Prostate gland (tissue), 2 donors: ENCODE measurements at regions not wholly inside any gene's neighbourhood (a gene's known extent, or its start where the extent isn't known, plus 50 kb on each side); places are given as distances from the start of the nearest gene placed in this dataset.

Experiments used
- DNase-seq: peaks from one replicate; pipeline ENCODE4 v3.0.0-alpha.2; 2019; ENCODE audit warnings: low spot score
- H3K27ac ChIP-seq, 2 donors: fragments of 200-600 bp; sonication (generic); 2 replicates each; pipeline ENCODE4 v1.5.1; 2017 to 2019
- H3K27me3 ChIP-seq: fragments of 200-600 bp; sonication (generic); replicated peaks from 2 replicates; pipeline ENCODE4 v1.5.1; 2019; ENCODE audit not compliant: insufficient read depth
- H3K36me3 ChIP-seq, 2 donors: fragments of 200-600 bp; sonication (generic); 1 replicate in 1 of 2; 2 replicates in 1 of 2; pipeline versions ENCODE4 v1.5.1 to v1.8.1; 2017 to 2019
- H3K4me1 ChIP-seq: fragments of 200-600 bp; sonication (generic); replicated peaks from 2 replicates; pipeline ENCODE4 v1.5.1; 2019
- H3K4me3 ChIP-seq, 2 donors: fragments of 200-600 bp; sonication (generic); 2 replicates each; pipeline ENCODE4 v1.5.1; 2017 to 2019
- H3K9me3 ChIP-seq: fragments of 200-600 bp; sonication (generic); 2 replicates; pipeline ENCODE4 v1.5.1; 2017
- CTCF ChIP-seq, 4 experiments: fragments of 200-600 bp in 2 of 4; fragments of 450-650 bp in 2 of 4; sonication (generic) in 2 of 4; IDR thresholded peaks; 1 replicate in 3 of 4; 2 replicates in 1 of 4; pipeline ENCODE4 v1.5.1; 2016 to 2019; ENCODE audit warnings: antibody characterized with exemption in 4 of 4, mild to moderate bottlenecking in 2 of 4, moderate library complexity in 2 of 4
- POLR2A ChIP-seq: fragments of 450-650 bp; IDR thresholded peaks from one replicate; pipeline ENCODE4 v1.6.1; 2016; ENCODE audit warnings: antibody characterized with exemption, mild to moderate bottlenecking
- POLR2AphosphoS5 ChIP-seq: sonication (generic); formaldehyde crosslinking; IDR thresholded peaks from one replicate; pipeline ENCODE4 v1.6.1; 2017; ENCODE audit warnings: antibody characterized with exemption
- WGBS: methylation state at CpG from one replicate; pipeline ENCODE4 v1.1.5; 2018; 5-methylcytosine and 5-hydroxymethylcytosine counted together
- intact Hi-C: fragments of 100-400 bp; cut with DNase I; formaldehyde crosslinking; loops from one replicate; pipeline ENCODE4 v1.14.2; 2022

- Histone ChIP-seq H3K27ac (no peak overlapping the region), H3K36me3 (no peaks in the 10 kb centered on the region), H3K4me3 (no peak overlapping the region), H3K27me3 (no peaks in the 10 kb centered on the region), H3K4me1 (no peaks in the 10 kb centered on the region), H3K9me3 (no peaks in the 10 kb centered on the region)
- 41% methylated on average over 2 of the region's 2 CpGs for WGBS
- intact Hi-C loops: no loop called here
- no peak for DNase-seq
- TF ChIP-seq POLR2A (no peak), CTCF (IDR thresholded peaks at IDR 0.05) (no peak), POLR2AphosphoS5 (no peak)
Measured at GRCh38 chr4:57612279-57612678, 502.1 kb upstream of the IGFBP7 start.

- TF ChIP-seq POLR2AphosphoS5 (no peak), POLR2A (no peak), CTCF (IDR thresholded peaks at IDR 0.05) (no peak)
- Histone ChIP-seq H3K36me3 (no peaks in the 10 kb centered on the region), H3K27me3 (no peaks in the 10 kb centered on the region), H3K4me3 (no peak overlapping the region), H3K9me3 (no peaks in the 10 kb centered on the region), H3K4me1 (no peaks in the 10 kb centered on the region), H3K27ac (no peak overlapping the region)
- DNase-seq: no peak
- 63% methylated on average over 4 of the region's 4 CpGs for WGBS
- intact Hi-C loops: no loop called here
Measured at GRCh38 chr4:57607566-57608180, 497.5 kb upstream of the IGFBP7 start.

GRCh38 chr4:57605376-57605775, 495.2 kb upstream of the IGFBP7 start:
- intact Hi-C loops: no loop called here
- H3K4me1 ChIP-seq: no peaks in the 10 kb centered on the region
- no peak overlapping the region for H3K27ac ChIP-seq
- H3K36me3 ChIP-seq: no peaks in the 10 kb centered on the region
- DNase-seq: no peak
- WGBS: 74% methylated on average over 3 of the region's 3 CpGs
- H3K27me3 ChIP-seq: no peaks in the 10 kb centered on the region
- no peaks in the 10 kb centered on the region for H3K9me3 ChIP-seq
- TF ChIP-seq POLR2A: no peak
- no peak for TF ChIP-seq CTCF (IDR thresholded peaks at IDR 0.05)
- no peak for TF ChIP-seq POLR2AphosphoS5
- no peak overlapping the region for H3K4me3 ChIP-seq

- no peak for TF ChIP-seq POLR2AphosphoS5
- TF ChIP-seq CTCF (IDR thresholded peaks at IDR 0.05): no peak
- no peak for TF ChIP-seq POLR2A
- no peaks in the 10 kb centered on the region for H3K36me3 ChIP-seq
- H3K4me1 ChIP-seq: no peaks in the 10 kb centered on the region
- WGBS: 97% methylated on average over 1 of the region's 1 CpG
- no peak for DNase-seq
- H3K27ac ChIP-seq: no peak overlapping the region
- no peaks in the 10 kb centered on the region for H3K27me3 ChIP-seq
- no peaks in the 10 kb centered on the region for H3K9me3 ChIP-seq
- intact Hi-C loops: no loop called here
- H3K4me3 ChIP-seq: no peak overlapping the region
Measured at GRCh38 chr4:57602141-57602540, 492.0 kb upstream of the IGFBP7 start.

GRCh38 chr4:57591073-57591472, 480.9 kb upstream of the IGFBP7 start:
- WGBS: 78% methylated on average over 4 of the region's 4 CpGs
- H3K4me1 ChIP-seq: no peaks in the 10 kb centered on the region
- intact Hi-C loops: no loop called here
- no peaks in the 10 kb centered on the region for H3K36me3 ChIP-seq
- no peak overlapping the region for H3K27ac ChIP-seq
- TF ChIP-seq POLR2A (no peak), POLR2AphosphoS5 (no peak), CTCF (IDR thresholded peaks at IDR 0.05) (no peak)
- no peaks in the 10 kb centered on the region for H3K27me3 ChIP-seq
- no peak for DNase-seq
- no peak overlapping the region for H3K4me3 ChIP-seq
- no peaks in the 10 kb centered on the region for H3K9me3 ChIP-seq
